PC-3 (cell line): ENCODE measurements at regions not wholly inside any gene's neighbourhood (a gene's known extent, or its start where the extent isn't known, plus 50 kb on each side); places are given as distances from the start of the nearest gene placed in this dataset.

Source experiments
- ATAC-seq: fragments of 200-7000 bp; cut with Tn5 transposase; 2 replicates; pipeline ENCODE4 v1.9.1; 2020; ENCODE audit warnings: mild to moderate bottlenecking, moderate library complexity
- BruUV-seq: library from RNA; stranded (reverse); fragments of 400-500 nt; replicated peaks from 2 replicates; lab custom pipeline; 2021; lab: Mats Ljungman, UMichigan
- CTCF ChIA-PET: fragments of 300-600 bp; sonication (Branson Sonifier 250); formaldehyde crosslinking; loops from one replicate; lab custom pipeline; 2022; ENCODE audit warnings: antibody characterized with exemption; lab: Charles Lee
- POLR2A ChIA-PET: fragments of 300-600 bp; sonication (Branson Sonifier 250); formaldehyde crosslinking; loops from one replicate; lab custom pipeline; 2022; ENCODE audit warnings: antibody characterized with exemption; ENCODE audit not compliant: unreplicated experiment; lab: Charles Lee
- DNase-seq: peaks from one replicate; pipeline ENCODE4 v3.0.0-alpha.2; 2015
- H2AFZ ChIP-seq: fragments of 300-600 bp; sonication (generic); 2 replicates; pipeline ENCODE4 v1.6.0; 2016; ENCODE audit warnings: antibody characterized with exemption, low read length
- H3F3A ChIP-seq: fragments of 300-600 bp; sonication (generic); one replicate; pipeline ENCODE4 v1.6.0; 2017; ENCODE audit warnings: antibody characterized with exemption, low read length, control low read depth, mild to moderate bottlenecking; ENCODE audit not compliant: unreplicated experiment
- H3K27ac ChIP-seq: fragments of 300-600 bp; sonication (generic); 2 replicates; pipeline ENCODE4 v1.5.1; 2016; ENCODE audit warnings: mild to moderate bottlenecking, low read length
- H3K27me3 ChIP-seq: fragments of 300-600 bp; sonication (generic); 2 replicates; pipeline ENCODE4 v1.6.1; 2016; ENCODE audit warnings: low read length, mixed read lengths
- H3K36me3 ChIP-seq: fragments of 300-600 bp; sonication (generic); 2 replicates; pipeline ENCODE4 v1.6.1; 2016; ENCODE audit warnings: low read depth, mixed run types, low read length, mixed read lengths
- H3K4me1 ChIP-seq: fragments of 300-600 bp; sonication (generic); 2 replicates; pipeline ENCODE4 v1.5.1; 2016; ENCODE audit warnings: low read length; ENCODE audit not compliant: insufficient read depth
- H3K4me2 ChIP-seq: fragments of 300-600 bp; sonication (generic); 2 replicates; pipeline ENCODE4 v1.6.0; 2016; ENCODE audit warnings: low read length
- H3K4me3 ChIP-seq: fragments of 300-600 bp; sonication (generic); 2 replicates; pipeline ENCODE4 v1.5.1; 2016; ENCODE audit warnings: mild to moderate bottlenecking, low read length, mixed read lengths
- H3K79me2 ChIP-seq: fragments of 300-600 bp; sonication (generic); 2 replicates; pipeline ENCODE4 v1.6.1; 2017; ENCODE audit warnings: low read length, mixed read lengths
- H3K9ac ChIP-seq: fragments of 300-600 bp; sonication (generic); 2 replicates; pipeline ENCODE4 v1.6.0; 2016; ENCODE audit warnings: mild to moderate bottlenecking, low read length
- H3K9me2 ChIP-seq: fragments of 300-600 bp; sonication (generic); replicated peaks from 2 replicates; pipeline ENCODE4 v1.6.1; 2016; ENCODE audit warnings: mixed run types, low read length, mixed read lengths
- H3K9me3 ChIP-seq: fragments of 300-600 bp; sonication (generic); 2 replicates; pipeline ENCODE4 v1.6.1; 2016; ENCODE audit warnings: low read length, mixed read lengths
- H4K20me1 ChIP-seq: fragments of 300-600 bp; sonication (generic); 2 replicates; pipeline ENCODE4 v1.6.1; 2016; ENCODE audit warnings: low read length, mixed read lengths
- EZH2 ChIP-seq: fragments of 300-600 bp; sonication (generic); IDR thresholded peaks from one replicate; pipeline ENCODE4 v1.6.1; 2017; ENCODE audit warnings: antibody characterized with exemption, mild to moderate bottlenecking, low read length; ENCODE audit not compliant: unreplicated experiment
- EZH2phosphoT487 ChIP-seq: fragments of 300-600 bp; sonication (generic); IDR thresholded peaks from 2 replicates; pipeline ENCODE4 v1.6.1; 2018; ENCODE audit warnings: mild to moderate bottlenecking, antibody characterized with exemption, low read length, borderline replicate concordance
- intact Hi-C: fragments of 100-400 bp; cut with micrococcal nuclease; formaldehyde crosslinking; loops from 2 replicates; pipeline ENCODE4 v1.9.0; 2023
- TF ChIP-seq, protein P1 (sequence below): fragments of 300-600 bp; sonication (generic); conservative IDR thresholded peaks from 2 replicates; pipeline ENCODE4 v1.5.1; 2017; ENCODE audit warnings: antibody characterized with exemption, low read depth, mild to moderate bottlenecking, low read length

DNA sequence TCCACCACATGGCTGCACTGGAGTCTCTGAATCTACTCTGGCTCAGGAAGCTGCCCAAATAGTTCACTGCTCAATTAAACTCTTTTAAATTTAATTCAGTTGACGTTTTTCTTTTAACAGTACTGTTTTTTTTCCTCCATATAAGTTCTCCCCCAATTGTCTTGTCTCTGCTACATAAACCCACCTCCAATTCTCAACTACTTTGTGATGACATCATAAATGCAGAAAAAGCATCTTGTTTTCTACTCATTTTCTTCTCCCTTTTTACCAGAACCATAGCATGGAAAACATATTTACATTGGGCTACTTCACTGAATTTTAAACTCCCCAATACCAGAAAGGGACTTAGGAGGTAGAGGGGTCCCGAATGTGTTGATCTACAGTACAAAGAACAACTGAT, 270.4 kb downstream of the GPD2 start:
- Histone ChIP-seq H3K9me3 (no peaks in the 10 kb centered on the region), H3K79me2 (no peaks in the 10 kb centered on the region), H3K27me3 (no peaks in the 10 kb centered on the region), H2AFZ (no peak overlapping the region), H3K27ac (no peak overlapping the region), H4K20me1 (no peaks in the 10 kb centered on the region), H3F3A (no peaks in the 10 kb centered on the region), H3K4me2 (no peak overlapping the region), H3K9me2 (no peaks in the 10 kb centered on the region), H3K9ac (no peak overlapping the region), H3K4me3 (no peak overlapping the region), H3K4me1 (peaks cover 19% of the 10 kb centered on the region), H3K36me3 (no peaks in the 10 kb centered on the region)
- ATAC-seq (no peak), DNase-seq (no peak)
- TF ChIP-seq, protein P1, sequence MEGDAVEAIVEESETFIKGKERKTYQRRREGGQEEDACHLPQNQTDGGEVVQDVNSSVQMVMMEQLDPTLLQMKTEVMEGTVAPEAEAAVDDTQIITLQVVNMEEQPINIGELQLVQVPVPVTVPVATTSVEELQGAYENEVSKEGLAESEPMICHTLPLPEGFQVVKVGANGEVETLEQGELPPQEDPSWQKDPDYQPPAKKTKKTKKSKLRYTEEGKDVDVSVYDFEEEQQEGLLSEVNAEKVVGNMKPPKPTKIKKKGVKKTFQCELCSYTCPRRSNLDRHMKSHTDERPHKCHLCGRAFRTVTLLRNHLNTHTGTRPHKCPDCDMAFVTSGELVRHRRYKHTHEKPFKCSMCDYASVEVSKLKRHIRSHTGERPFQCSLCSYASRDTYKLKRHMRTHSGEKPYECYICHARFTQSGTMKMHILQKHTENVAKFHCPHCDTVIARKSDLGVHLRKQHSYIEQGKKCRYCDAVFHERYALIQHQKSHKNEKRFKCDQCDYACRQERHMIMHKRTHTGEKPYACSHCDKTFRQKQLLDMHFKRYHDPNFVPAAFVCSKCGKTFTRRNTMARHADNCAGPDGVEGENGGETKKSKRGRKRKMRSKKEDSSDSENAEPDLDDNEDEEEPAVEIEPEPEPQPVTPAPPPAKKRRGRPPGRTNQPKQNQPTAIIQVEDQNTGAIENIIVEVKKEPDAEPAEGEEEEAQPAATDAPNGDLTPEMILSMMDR, result no peak
- TF ChIP-seq EZH2phosphoT487 (no peak), EZH2 (no peak)
- POLR2A ChIA-PET, result no interaction called here
- intact Hi-C loops, result loop anchor here (5.0 kb wide), 1 partner anchor 76 kb away; no protein-coding TSS in a partner anchor
- no TSS peak for BruUV-seq
- CTCF ChIA-PET, result no interaction called here

DNA sequence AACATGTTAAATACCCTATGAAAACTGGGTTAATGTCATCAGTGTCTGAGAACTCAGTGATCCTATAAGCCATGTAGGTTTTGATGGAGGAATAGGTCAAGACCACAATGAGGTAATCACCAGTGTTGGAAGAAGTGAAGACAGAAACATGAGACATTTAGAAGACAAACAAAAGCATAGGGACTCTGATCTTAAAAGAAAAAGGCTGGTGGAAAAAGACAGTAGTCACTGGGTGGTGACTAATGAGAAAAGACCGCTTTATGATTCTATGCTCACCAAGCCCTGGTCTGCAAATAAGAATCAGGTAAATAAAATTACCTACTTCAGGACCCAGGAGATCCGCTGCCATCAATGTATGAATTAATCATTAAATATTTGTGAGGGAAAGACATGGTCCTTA, 271.9 kb downstream of the GPD2 start:
- CTCF ChIA-PET, result no interaction called here

DNA sequence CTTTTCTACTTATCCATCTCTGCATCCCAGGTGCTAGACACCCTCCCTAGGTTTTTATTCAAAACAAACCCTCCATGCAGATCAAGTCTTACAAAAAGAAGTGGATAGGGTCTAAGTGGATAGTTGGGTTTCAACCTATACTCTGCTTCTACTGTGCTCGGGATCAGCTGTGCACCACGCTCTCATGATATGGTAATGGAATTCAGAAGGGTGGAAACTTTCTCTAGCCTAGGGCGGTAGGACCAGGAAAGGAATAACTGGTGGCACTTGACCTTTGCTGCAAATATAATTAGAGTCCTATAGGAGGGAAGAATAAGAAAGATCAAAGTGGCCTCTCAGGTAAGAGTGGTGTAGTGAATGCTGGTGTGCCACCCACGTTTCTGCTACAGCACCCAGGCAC, 272.9 kb downstream of the GPD2 start:
- ChIA-PET CTCF (no interaction called here), POLR2A (no interaction called here)
- H3F3A ChIP-seq, result no peaks in the 10 kb centered on the region
- no peak for DNase-seq
- no peaks in the 10 kb centered on the region for H3K9me2 ChIP-seq
- BruUV-seq, result no TSS peak
- H3K4me1 ChIP-seq, result peaks cover 19% of the 10 kb centered on the region
- no peaks in the 10 kb centered on the region for H3K9me3 ChIP-seq
- no peak overlapping the region for H3K4me3 ChIP-seq
- no peak overlapping the region for H3K27ac ChIP-seq
- no peak overlapping the region for H3K9ac ChIP-seq
- H2AFZ ChIP-seq, result no peak overlapping the region
- intact Hi-C loops, result loop anchor here (5.0 kb wide), 1 partner anchor 73 kb away; no protein-coding TSS in a partner anchor
- H3K27me3 ChIP-seq, result no peaks in the 10 kb centered on the region
- ATAC-seq, result no peak
- no peak for TF ChIP-seq EZH2phosphoT487
- TF ChIP-seq, protein P1, result no peak
- no peak for TF ChIP-seq EZH2
- H4K20me1 ChIP-seq, result no peaks in the 10 kb centered on the region
- H3K36me3 ChIP-seq, result no peaks in the 10 kb centered on the region
- H3K4me2 ChIP-seq, result no peak overlapping the region
- H3K79me2 ChIP-seq, result no peaks in the 10 kb centered on the region

More for the DNA sequence above, 271.9 kb downstream of the GPD2 start:
- H3K4me2 ChIP-seq, result peak overlapping the region; percentile 42
- intact Hi-C loops, result loop anchor here (5.0 kb wide), 1 partner anchor 74 kb away; no protein-coding TSS in a partner anchor
- H3F3A ChIP-seq, result no peaks in the 10 kb centered on the region
- no peak overlapping the region for H3K4me3 ChIP-seq
- no peaks in the 10 kb centered on the region for H3K9me2 ChIP-seq
- no peak for TF ChIP-seq EZH2phosphoT487
- no peak for TF ChIP-seq EZH2
- TF ChIP-seq, protein P1, result no peak
- H2AFZ ChIP-seq, result no peak overlapping the region
- POLR2A ChIA-PET, result no interaction called here
- no peak overlapping the region for H3K9ac ChIP-seq
- H3K36me3 ChIP-seq, result no peaks in the 10 kb centered on the region
- no peaks in the 10 kb centered on the region for H3K9me3 ChIP-seq
- H3K79me2 ChIP-seq, result no peaks in the 10 kb centered on the region
- H4K20me1 ChIP-seq, result no peaks in the 10 kb centered on the region
- peak; percentile 97 for ATAC-seq
- H3K27me3 ChIP-seq, result no peaks in the 10 kb centered on the region
- BruUV-seq, result no TSS peak
- peaks cover 19% of the 10 kb centered on the region for H3K4me1 ChIP-seq
- H3K27ac ChIP-seq, result peak overlapping the region; percentile 68
- peak; percentile 82 for DNase-seq
